ENCODE measurements at regions not wholly inside any gene's neighbourhood (a gene's known extent, or its start where the extent isn't known, plus 50 kb on each side); places are given as distances from the start of the nearest gene placed in this dataset.
"Not testable (repeated sequence)": the region's sequence is repeated elsewhere in the genome, so short reads cannot be mapped to it uniquely, and the experiment has no call there.

DNA sequence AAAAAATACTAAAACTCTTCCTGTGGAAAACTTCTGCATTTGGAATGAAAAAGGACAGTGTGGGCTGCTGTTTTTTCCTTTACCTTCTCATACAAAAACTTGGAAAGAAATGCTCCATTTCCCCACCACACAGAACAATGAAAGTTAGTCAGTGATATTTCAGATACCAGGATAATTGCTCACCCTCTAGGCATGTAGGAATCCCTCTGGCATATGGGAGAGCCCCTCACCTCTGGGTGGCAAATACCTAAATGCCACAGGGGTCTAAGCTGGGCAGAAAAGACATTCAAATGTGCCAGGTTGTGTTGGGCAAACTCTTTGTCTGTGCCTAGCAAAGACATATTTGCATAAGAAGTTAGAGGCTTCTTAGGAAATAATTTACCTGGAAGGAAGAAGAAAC is 560.3 kb upstream of the NR2F2 start:
- Mint-ChIP-seq H3K4me3 (ENCODE audit: low read depth, unreplicated experiment) (peak overlapping the region; percentile 25), H3K27ac (ENCODE audit: unreplicated experiment) (peak overlapping the region; percentile 73), H3K4me1 (ENCODE audit: low read depth, unreplicated experiment) (peaks cover 16% of the 10 kb centered on the region), H3K9me3 (ENCODE audit: low read depth, unreplicated experiment) (peaks cover 2% of the 10 kb centered on the region), H3K36me3 (ENCODE audit: insufficient read depth, unreplicated experiment) (no peaks in the 10 kb centered on the region), H3K27me3 (ENCODE audit: unreplicated experiment) (no peaks in the 10 kb centered on the region)
- DNase-seq: peak; percentile 69
- intact Hi-C loops (cut with micrococcal nuclease; ENCODE audit: unreplicated experiment): loop anchor here (2.0 to 5.0 kb wide), 2 partner anchors 283 to 557 kb away; no protein-coding TSS in a partner anchor
- TF ChIP-seq, protein P1, sequence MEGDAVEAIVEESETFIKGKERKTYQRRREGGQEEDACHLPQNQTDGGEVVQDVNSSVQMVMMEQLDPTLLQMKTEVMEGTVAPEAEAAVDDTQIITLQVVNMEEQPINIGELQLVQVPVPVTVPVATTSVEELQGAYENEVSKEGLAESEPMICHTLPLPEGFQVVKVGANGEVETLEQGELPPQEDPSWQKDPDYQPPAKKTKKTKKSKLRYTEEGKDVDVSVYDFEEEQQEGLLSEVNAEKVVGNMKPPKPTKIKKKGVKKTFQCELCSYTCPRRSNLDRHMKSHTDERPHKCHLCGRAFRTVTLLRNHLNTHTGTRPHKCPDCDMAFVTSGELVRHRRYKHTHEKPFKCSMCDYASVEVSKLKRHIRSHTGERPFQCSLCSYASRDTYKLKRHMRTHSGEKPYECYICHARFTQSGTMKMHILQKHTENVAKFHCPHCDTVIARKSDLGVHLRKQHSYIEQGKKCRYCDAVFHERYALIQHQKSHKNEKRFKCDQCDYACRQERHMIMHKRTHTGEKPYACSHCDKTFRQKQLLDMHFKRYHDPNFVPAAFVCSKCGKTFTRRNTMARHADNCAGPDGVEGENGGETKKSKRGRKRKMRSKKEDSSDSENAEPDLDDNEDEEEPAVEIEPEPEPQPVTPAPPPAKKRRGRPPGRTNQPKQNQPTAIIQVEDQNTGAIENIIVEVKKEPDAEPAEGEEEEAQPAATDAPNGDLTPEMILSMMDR (IDR thresholded peaks at IDR 0.05; ENCODE audit: unreplicated experiment): no peak
- no TSS peak for BruUV-seq (replicated peaks)
- CTCF ChIA-PET: interaction anchor here (0.6 to 1.2 kb wide), 3 partner anchors 22 to 139 kb away, joined by 3 to 4 read pairs (median 4); no protein-coding TSS in a partner anchor

DNA sequence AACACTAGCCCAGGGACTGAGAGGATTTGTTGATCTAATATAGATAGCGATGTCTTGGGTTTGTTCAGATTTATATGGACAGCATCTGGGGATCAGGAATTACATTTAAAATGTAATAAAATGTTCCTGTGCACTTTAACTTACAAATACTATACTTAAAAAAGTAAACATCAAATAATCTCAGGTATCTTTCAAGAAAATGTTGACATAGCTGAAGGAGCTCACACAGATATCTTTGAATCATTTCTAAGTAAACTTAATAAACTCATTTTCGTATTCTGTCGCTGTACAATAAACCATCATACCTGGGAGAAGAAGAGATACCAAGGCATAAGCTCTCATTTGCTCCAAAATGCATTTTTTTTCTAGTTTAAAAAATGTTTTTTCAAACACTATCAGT is 557.5 kb upstream of the NR2F2 start:
- Mint-ChIP-seq H3K9me3 (ENCODE audit: low read depth, unreplicated experiment) (peaks cover 2% of the 10 kb centered on the region), H3K4me3 (ENCODE audit: low read depth, unreplicated experiment) (no peak overlapping the region), H3K27me3 (ENCODE audit: unreplicated experiment) (no peaks in the 10 kb centered on the region), H3K4me1 (ENCODE audit: low read depth, unreplicated experiment) (peaks cover 16% of the 10 kb centered on the region), H3K27ac (ENCODE audit: unreplicated experiment) (no peak overlapping the region), H3K36me3 (ENCODE audit: insufficient read depth, unreplicated experiment) (no peaks in the 10 kb centered on the region)
- BruUV-seq (replicated peaks): no TSS peak
- intact Hi-C loops (cut with micrococcal nuclease; ENCODE audit: unreplicated experiment): loop anchor here (5.0 kb wide), 1 partner anchor 554 kb away; no protein-coding TSS in a partner anchor
- TF ChIP-seq, protein P1 (IDR thresholded peaks at IDR 0.05; ENCODE audit: unreplicated experiment): no peak
- DNase-seq: no peak
- CTCF ChIA-PET: no interaction called here

DNA sequence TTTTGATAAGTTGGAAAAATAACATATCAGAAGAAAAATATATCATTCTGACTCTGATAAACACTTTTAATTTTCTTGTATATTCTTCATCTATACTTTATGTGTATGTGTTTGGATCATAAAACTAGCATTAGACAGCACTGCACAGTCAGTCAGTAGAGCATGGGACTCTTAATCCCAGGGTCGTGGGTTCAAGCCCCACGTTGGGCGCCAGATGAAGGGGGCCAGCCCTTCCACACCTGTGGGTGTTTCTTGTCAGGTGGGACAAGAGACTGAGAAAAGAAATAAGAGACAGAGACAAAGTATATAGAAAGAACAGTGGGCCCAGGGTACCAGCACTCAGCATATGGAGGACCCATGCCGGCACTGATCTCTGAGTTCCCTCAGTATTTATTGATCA is 546.0 kb upstream of the NR2F2 start:
- CTCF ChIA-PET: no interaction called here
- peaks cover 20% of the 10 kb centered on the region for H3K9me3 Mint-ChIP-seq (ENCODE audit: low read depth, unreplicated experiment)
- DNase-seq: no peak
- H3K27ac Mint-ChIP-seq (ENCODE audit: unreplicated experiment): no peak overlapping the region
- no peak overlapping the region for H3K4me3 Mint-ChIP-seq (ENCODE audit: low read depth, unreplicated experiment)
- H3K36me3 Mint-ChIP-seq (ENCODE audit: insufficient read depth, unreplicated experiment): no peaks in the 10 kb centered on the region
- intact Hi-C loops (cut with micrococcal nuclease; ENCODE audit: unreplicated experiment): no loop called here
- no peaks in the 10 kb centered on the region for H3K27me3 Mint-ChIP-seq (ENCODE audit: unreplicated experiment)
- H3K4me1 Mint-ChIP-seq (ENCODE audit: low read depth, unreplicated experiment): no peaks in the 10 kb centered on the region
- TF ChIP-seq, protein P1 (IDR thresholded peaks at IDR 0.05; ENCODE audit: unreplicated experiment): no peak
- BruUV-seq (replicated peaks): no TSS peak

DNA sequence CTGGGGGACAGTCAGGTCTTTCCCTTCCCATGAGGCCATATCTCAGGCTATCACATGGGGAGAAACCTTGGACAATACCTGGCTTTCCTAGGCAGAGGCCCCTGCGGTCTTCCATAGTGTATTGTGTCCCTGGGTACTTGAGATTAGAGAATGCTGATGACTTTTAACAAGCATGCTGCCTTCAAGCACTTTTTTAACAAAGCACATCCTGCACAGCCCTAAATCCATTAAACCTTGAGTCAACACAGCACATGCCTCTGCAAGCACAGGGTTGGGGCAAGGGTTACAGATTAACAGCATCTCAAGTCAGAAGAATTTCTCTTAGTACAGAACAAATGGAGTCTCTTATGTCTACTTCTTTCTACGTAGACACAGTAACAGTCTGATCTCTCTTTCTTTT is 545.2 kb upstream of the NR2F2 start:
- peaks cover 22% of the 10 kb centered on the region for H3K9me3 Mint-ChIP-seq (ENCODE audit: low read depth, unreplicated experiment)
- H3K36me3 Mint-ChIP-seq (ENCODE audit: insufficient read depth, unreplicated experiment); H3K27ac Mint-ChIP-seq (ENCODE audit: unreplicated experiment); intact Hi-C loops (cut with micrococcal nuclease; ENCODE audit: unreplicated experiment); H3K4me3 Mint-ChIP-seq (ENCODE audit: low read depth, unreplicated experiment); CTCF ChIA-PET; DNase-seq; H3K4me1 Mint-ChIP-seq (ENCODE audit: low read depth, unreplicated experiment); H3K27me3 Mint-ChIP-seq (ENCODE audit: unreplicated experiment); BruUV-seq (replicated peaks): not testable (repeated sequence)

DNA sequence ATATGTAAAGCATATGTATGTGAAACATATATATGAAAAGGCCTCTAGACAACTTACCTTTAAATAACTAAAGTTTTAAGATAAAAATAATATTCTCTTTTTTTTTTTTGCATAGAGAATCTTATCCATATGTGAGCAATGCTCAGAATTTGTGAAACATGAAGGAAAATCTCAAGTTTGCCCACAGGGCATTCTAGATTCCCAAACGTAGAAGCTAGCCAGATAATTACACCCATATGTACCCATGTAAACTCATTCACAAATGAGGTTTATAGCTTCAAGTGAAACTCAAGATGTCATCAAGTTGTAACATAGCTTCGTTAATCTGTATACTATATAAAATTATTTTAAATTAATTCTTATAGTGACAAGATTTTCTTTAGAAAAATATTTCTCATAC is 537.3 kb upstream of the NR2F2 start:
- peaks cover 3% of the 10 kb centered on the region for H3K9me3 Mint-ChIP-seq (ENCODE audit: low read depth, unreplicated experiment)
- no peaks in the 10 kb centered on the region for H3K36me3 Mint-ChIP-seq (ENCODE audit: insufficient read depth, unreplicated experiment)
- H3K27me3 Mint-ChIP-seq (ENCODE audit: unreplicated experiment): no peaks in the 10 kb centered on the region
- no peak overlapping the region for H3K27ac Mint-ChIP-seq (ENCODE audit: unreplicated experiment)
- no peaks in the 10 kb centered on the region for H3K4me1 Mint-ChIP-seq (ENCODE audit: low read depth, unreplicated experiment)
- TF ChIP-seq, protein P1 (IDR thresholded peaks at IDR 0.05; ENCODE audit: unreplicated experiment): no peak
- intact Hi-C loops (cut with micrococcal nuclease; ENCODE audit: unreplicated experiment): no loop called here
- CTCF ChIA-PET: interaction anchor here (0.6 to 0.9 kb wide), 2 partner anchors 11 to 36 kb away, joined by 3 to 5 read pairs; no protein-coding TSS in a partner anchor
- DNase-seq: no peak
- BruUV-seq (replicated peaks): no TSS peak
- H3K4me3 Mint-ChIP-seq (ENCODE audit: low read depth, unreplicated experiment): no peak overlapping the region

All from Calu3 (cell line).